HCT116 (cell line): ENCODE measurements at regions not wholly inside any gene's neighbourhood (a gene's known extent, or its start where the extent isn't known, plus 50 kb on each side); places are given as distances from the start of the nearest gene placed in this dataset.

Source experiments
- ATAC-seq: fragments of 200-7000 bp; cut with Tn5 transposase; 2 replicates; pipeline ENCODE4 v1.9.1; 2020; ENCODE audit warnings: mild to moderate bottlenecking, moderate library complexity
- BruUV-seq: library from RNA; stranded (reverse); fragments of 400-500 nt; replicated peaks from 2 replicates; lab custom pipeline; 2021; lab: Mats Ljungman, UMichigan
- CTCF ChIA-PET: fragments of 300-600 bp; sonication (Branson Sonifier 250); formaldehyde crosslinking; loops from one replicate; lab custom pipeline; 2021; ENCODE audit warnings: antibody characterized with exemption; lab: Charles Lee
- POLR2A ChIA-PET: fragments of 300-600, 350-600 bp; sonication (Branson Sonifier 250); formaldehyde crosslinking; loops from one replicate; lab custom pipeline; 2021; ENCODE audit warnings: antibody characterized with exemption; lab: Charles Lee
- RAD21 ChIA-PET, 2 experiments: fragments of 300-600 bp; sonication (Branson Sonifier 250); formaldehyde crosslinking; loops; one replicate each; lab custom pipeline; 2023; ENCODE audit warnings: low total read pairs in 2 of 2; ENCODE audit not compliant: uncharacterized antibody in 2 of 2, unreplicated experiment in 2 of 2, low non-redundant PET in 1 of 2; lab: Charles Lee
- DNase-seq: peaks from one replicate; pipeline ENCODE4 v3.0.0-alpha.2; 2010; ENCODE audit warnings: low read depth, low spot score
- H2AFZ ChIP-seq: fragments of 200-600 bp; shearing (Covaris generic), sonication (generic); 2 replicates; pipeline ENCODE4 v1.6.1; 2017; ENCODE audit warnings: low read depth, mixed run types, mixed read lengths, antibody characterized with exemption, low read length; ENCODE audit not compliant: poor library complexity, severe bottlenecking
- H3K27ac ChIP-seq: 2 replicates; pipeline ENCODE4 v1.5.1; 2012; ENCODE audit warnings: low read depth, low read length
- H3K27me3 ChIP-seq: fragments of 200-600 bp; sonication (generic); 2 replicates; pipeline ENCODE4 v1.6.1; 2016; ENCODE audit warnings: mixed run types, low read length, mixed read lengths; ENCODE audit not compliant: insufficient read depth
- H3K36me3 ChIP-seq, 2 experiments: fragments of 200-500 bp in 1 of 2; fragments of 200-600 bp in 1 of 2; sonication (Bioruptor generic) in 1 of 2; sonication (generic) in 1 of 2; 2 replicates each; pipeline versions ENCODE4 v1.5.1 to v1.6.1; 2014 to 2016; ENCODE audit warnings: low read length in 2 of 2, inconsistent platforms in 1 of 2, mixed read lengths in 1 of 2, mixed run types in 1 of 2; ENCODE audit not compliant: insufficient read depth in 2 of 2, control insufficient read depth in 1 of 2
- H3K4me1 ChIP-seq, 2 experiments: fragments of 200-600 bp in 1 of 2; sonication (generic) in 1 of 2; 2 replicates each; pipeline versions ENCODE4 v1.5.1 to v1.6.1; 2012 to 2017; ENCODE audit warnings: low read length in 2 of 2, inconsistent platforms in 1 of 2, mild to moderate bottlenecking in 1 of 2, mixed read lengths in 1 of 2, mixed run types in 1 of 2, moderate library complexity in 1 of 2; ENCODE audit not compliant: insufficient read depth in 2 of 2, control insufficient read depth in 1 of 2
- H3K4me2 ChIP-seq: fragments of 200-600 bp; sonication (generic); 2 replicates; pipeline ENCODE4 v1.6.1; 2017; ENCODE audit warnings: mixed run types, low read length, mixed read lengths
- H3K4me3 ChIP-seq, 2 experiments: fragments of 200-600 bp in 1 of 2; sonication (generic) in 1 of 2; replicated peaks in 1 of 2; 2 replicates each; pipeline ENCODE4 v1.5.1; 2011 to 2016; ENCODE audit warnings: low read length in 2 of 2, control low read depth in 1 of 2, low read depth in 1 of 2, mild to moderate bottlenecking in 1 of 2, mixed read lengths in 1 of 2, mixed run types in 1 of 2
- H3K79me2 ChIP-seq: fragments of 200-600 bp; sonication (generic); 2 replicates; pipeline ENCODE4 v1.6.1; 2017; ENCODE audit warnings: mild to moderate bottlenecking, mixed run types, low read length, moderate library complexity, mixed read lengths; ENCODE audit not compliant: insufficient read depth
- H3K9ac ChIP-seq: fragments of 200-600 bp; sonication (generic); 2 replicates; pipeline ENCODE4 v1.6.1; 2016; ENCODE audit warnings: low read length, mixed read lengths
- H3K9me2 ChIP-seq: fragments of 200-600 bp; sonication (generic), shearing (Covaris generic); 2 replicates; pipeline ENCODE4 v1.6.1; 2017; ENCODE audit warnings: mixed run types, mild to moderate bottlenecking, moderate library complexity; ENCODE audit not compliant: insufficient read depth
- H3K9me3 ChIP-seq, 2 experiments: fragments of 200-500 bp in 1 of 2; fragments of 200-600 bp in 1 of 2; sonication (Bioruptor generic) in 1 of 2; sonication (generic) in 1 of 2; 2 replicates each; pipeline ENCODE4 v1.6.1; 2014 to 2017; ENCODE audit warnings: low read length in 2 of 2, mixed read lengths in 2 of 2, inconsistent platforms in 1 of 2, low read depth in 1 of 2, mild to moderate bottlenecking in 1 of 2, mixed run types in 1 of 2, moderate library complexity in 1 of 2; ENCODE audit not compliant: control insufficient read depth in 1 of 2, insufficient read depth in 1 of 2
- H4K20me1 ChIP-seq: fragments of 200-600 bp; sonication (generic), shearing (Covaris generic); 2 replicates; pipeline ENCODE4 v1.6.1; 2017; ENCODE audit warnings: mixed run types, mild to moderate bottlenecking, moderate library complexity; ENCODE audit not compliant: insufficient read depth
- CBX3 ChIP-seq: IDR thresholded peaks from 2 replicates; pipeline ENCODE4 v1.6.1; 2012; ENCODE audit warnings: low read depth
- CEBPB ChIP-seq: IDR thresholded peaks from 2 replicates; pipeline ENCODE4 v1.6.1; 2012; ENCODE audit warnings: low read depth
- EGR1 ChIP-seq: IDR thresholded peaks from 2 replicates; pipeline ENCODE4 v1.6.1; 2012; ENCODE audit warnings: low read depth
- ELF1 ChIP-seq: IDR thresholded peaks from 2 replicates; pipeline ENCODE4 v1.6.1; 2012; ENCODE audit warnings: low read depth, borderline replicate concordance
- EZH2 ChIP-seq: fragments of 200-600 bp; sonication (generic); IDR thresholded peaks from 2 replicates; pipeline ENCODE4 v1.6.1; 2017; ENCODE audit warnings: antibody characterized with exemption, mixed run types
- EZH2phosphoT487 ChIP-seq: fragments of 200-600 bp; IDR thresholded peaks from 2 replicates; pipeline ENCODE4 v1.6.1; 2018; ENCODE audit warnings: antibody characterized with exemption, borderline replicate concordance
- JUND ChIP-seq: IDR thresholded peaks from 2 replicates; pipeline ENCODE4 v1.6.1; 2012
- POLR2A ChIP-seq: IDR thresholded peaks from 2 replicates; pipeline ENCODE4 v1.7.0; 2011; ENCODE audit warnings: borderline replicate concordance; ENCODE audit not compliant: insufficient read depth, insufficient read length; ENCODE audit errors: extremely low read depth
- POLR2AphosphoS5 ChIP-seq: IDR thresholded peaks from 2 replicates; pipeline ENCODE4 v1.6.1; 2011; ENCODE audit warnings: mild to moderate bottlenecking, low read depth, low read length, moderate library complexity
- RAD21 ChIP-seq: IDR thresholded peaks from 2 replicates; pipeline ENCODE4 v1.6.1; 2012; ENCODE audit warnings: low read depth, mild to moderate bottlenecking
- SIN3A ChIP-seq: IDR thresholded peaks from 2 replicates; pipeline ENCODE4 v1.6.1; 2012; ENCODE audit warnings: low read depth
- SRF ChIP-seq: IDR thresholded peaks from 2 replicates; pipeline ENCODE4 v1.6.1; 2012; ENCODE audit warnings: low read depth
- TCF7L2 ChIP-seq: IDR thresholded peaks from 2 replicates; pipeline ENCODE4 v1.7.0; 2011; ENCODE audit warnings: borderline replicate concordance, inconsistent platforms; ENCODE audit not compliant: insufficient read depth, insufficient read length; ENCODE audit errors: extremely low read depth
- YY1 ChIP-seq: IDR thresholded peaks from 2 replicates; pipeline ENCODE4 v1.6.1; 2011; ENCODE audit warnings: low read length, low read depth, moderate library complexity, mild to moderate bottlenecking; ENCODE audit not compliant: insufficient replicate concordance; ENCODE audit errors: extremely low read depth
- ZFX ChIP-seq: fragments of 450-650 bp; IDR thresholded peaks from 2 replicates; pipeline ENCODE4 v1.6.1; 2017
- ZNF274 ChIP-seq: fragments of 200-500 bp; sonication (Bioruptor generic); IDR thresholded peaks from 2 replicates; pipeline ENCODE4 v1.6.1; 2014; ENCODE audit warnings: mild to moderate bottlenecking, low read depth, low read length, inconsistent platforms
- intact Hi-C: fragments of 100-400 bp; cut with micrococcal nuclease; formaldehyde crosslinking; loops from 2 replicates; pipeline ENCODE4 v1.10.0; 2022
- TF ChIP-seq, protein P1 (sequence below): IDR thresholded peaks from 2 replicates; pipeline ENCODE4 v1.6.1; 2012; ENCODE audit warnings: low read depth
- TF ChIP-seq, protein P2 (sequence below): IDR thresholded peaks from 2 replicates; pipeline ENCODE4 v1.6.1; 2011; ENCODE audit warnings: mild to moderate bottlenecking, low read length, moderate library complexity; ENCODE audit not compliant: insufficient replicate concordance; ENCODE audit errors: extremely low read depth

DNA sequence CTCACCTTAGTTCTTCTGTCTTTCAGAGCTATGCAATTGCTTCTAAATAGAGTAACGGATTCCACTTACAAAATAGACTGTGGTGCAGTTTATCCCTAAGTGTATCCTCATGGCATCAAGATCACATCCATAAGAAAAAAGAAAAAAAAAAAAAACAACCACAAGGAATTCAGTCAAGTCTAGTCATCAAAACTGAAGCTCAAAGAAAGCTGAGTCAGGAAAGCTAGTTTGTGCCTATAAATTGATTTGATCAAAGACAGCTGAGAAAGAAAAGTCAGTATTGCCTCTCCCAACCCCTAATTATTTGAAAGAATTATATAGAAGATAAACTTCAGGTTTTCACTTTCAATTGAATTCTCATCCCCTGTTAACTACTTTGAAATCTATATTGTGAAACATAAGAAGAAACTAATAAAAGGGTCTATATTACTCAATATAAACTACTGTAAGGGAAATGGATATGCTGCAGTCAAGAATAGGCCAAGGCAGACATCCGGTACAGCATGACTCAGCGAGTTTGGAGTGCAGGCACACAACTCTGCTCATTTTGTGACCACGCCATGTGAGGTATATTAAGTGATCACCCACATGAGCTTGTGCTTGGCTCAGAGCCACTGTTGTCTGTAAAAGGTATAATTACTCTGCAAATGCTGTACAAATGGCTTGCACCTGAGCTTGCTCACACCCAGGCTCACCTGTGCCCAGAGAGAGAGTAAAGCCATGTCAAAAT is 568.1 kb upstream of the CRIM1 start:
- ATAC-seq = no peak

DNA sequence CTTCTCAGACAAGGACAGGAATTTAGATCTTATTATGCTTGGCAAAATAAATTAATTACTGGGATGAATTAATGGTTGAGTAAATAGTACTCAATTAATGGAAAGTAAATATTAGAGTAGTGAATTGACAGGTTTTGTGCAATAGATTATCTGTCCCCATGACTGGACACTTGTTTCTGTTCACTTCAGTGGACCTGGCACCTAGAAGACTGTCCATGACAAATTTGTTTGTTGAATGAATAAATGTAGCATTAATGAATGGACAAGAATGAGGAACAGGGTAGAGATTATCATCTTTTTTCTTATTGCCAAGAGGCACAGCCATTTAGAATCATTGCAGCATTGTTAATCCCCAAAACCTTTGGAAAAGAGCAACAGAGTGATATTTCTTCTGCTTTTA is 570.0 kb upstream of the CRIM1 start:
- ATAC-seq = no peak
- POLR2A ChIA-PET = no interaction called here
- no peak for DNase-seq
- H3K9me3 ChIP-seq = no peaks in the 10 kb centered on the region
- RAD21 ChIA-PET = no interaction called here
- H3K4me1 ChIP-seq = no peaks in the 10 kb centered on the region
- no peaks in the 10 kb centered on the region for H4K20me1 ChIP-seq
- H3K4me2 ChIP-seq = no peak overlapping the region
- no peaks in the 10 kb centered on the region for H3K79me2 ChIP-seq
- no peak overlapping the region for H3K4me3 ChIP-seq
- intact Hi-C loops = no loop called here
- no peaks in the 10 kb centered on the region for H3K9me2 ChIP-seq
- H3K27ac ChIP-seq = no peak overlapping the region
- H3K9ac ChIP-seq = no peak overlapping the region
- CTCF ChIA-PET = no interaction called here
- no peak overlapping the region for H2AFZ ChIP-seq
- no peaks in the 10 kb centered on the region for H3K36me3 ChIP-seq
- BruUV-seq = no TSS peak
- no peaks in the 10 kb centered on the region for H3K27me3 ChIP-seq
- TF ChIP-seq CBX3 (no peak), EZH2 (no peak), ZNF274 (no peak), JUND (no peak), POLR2A (no peak), EGR1 (no peak), YY1 (no peak), EZH2phosphoT487 (no peak), ELF1 (no peak), CEBPB (no peak), SIN3A (no peak), ZFX (no peak)
- TF ChIP-seq, protein P1, sequence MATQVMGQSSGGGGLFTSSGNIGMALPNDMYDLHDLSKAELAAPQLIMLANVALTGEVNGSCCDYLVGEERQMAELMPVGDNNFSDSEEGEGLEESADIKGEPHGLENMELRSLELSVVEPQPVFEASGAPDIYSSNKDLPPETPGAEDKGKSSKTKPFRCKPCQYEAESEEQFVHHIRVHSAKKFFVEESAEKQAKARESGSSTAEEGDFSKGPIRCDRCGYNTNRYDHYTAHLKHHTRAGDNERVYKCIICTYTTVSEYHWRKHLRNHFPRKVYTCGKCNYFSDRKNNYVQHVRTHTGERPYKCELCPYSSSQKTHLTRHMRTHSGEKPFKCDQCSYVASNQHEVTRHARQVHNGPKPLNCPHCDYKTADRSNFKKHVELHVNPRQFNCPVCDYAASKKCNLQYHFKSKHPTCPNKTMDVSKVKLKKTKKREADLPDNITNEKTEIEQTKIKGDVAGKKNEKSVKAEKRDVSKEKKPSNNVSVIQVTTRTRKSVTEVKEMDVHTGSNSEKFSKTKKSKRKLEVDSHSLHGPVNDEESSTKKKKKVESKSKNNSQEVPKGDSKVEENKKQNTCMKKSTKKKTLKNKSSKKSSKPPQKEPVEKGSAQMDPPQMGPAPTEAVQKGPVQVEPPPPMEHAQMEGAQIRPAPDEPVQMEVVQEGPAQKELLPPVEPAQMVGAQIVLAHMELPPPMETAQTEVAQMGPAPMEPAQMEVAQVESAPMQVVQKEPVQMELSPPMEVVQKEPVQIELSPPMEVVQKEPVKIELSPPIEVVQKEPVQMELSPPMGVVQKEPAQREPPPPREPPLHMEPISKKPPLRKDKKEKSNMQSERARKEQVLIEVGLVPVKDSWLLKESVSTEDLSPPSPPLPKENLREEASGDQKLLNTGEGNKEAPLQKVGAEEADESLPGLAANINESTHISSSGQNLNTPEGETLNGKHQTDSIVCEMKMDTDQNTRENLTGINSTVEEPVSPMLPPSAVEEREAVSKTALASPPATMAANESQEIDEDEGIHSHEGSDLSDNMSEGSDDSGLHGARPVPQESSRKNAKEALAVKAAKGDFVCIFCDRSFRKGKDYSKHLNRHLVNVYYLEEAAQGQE = no peak
- TF ChIP-seq, protein P2, sequence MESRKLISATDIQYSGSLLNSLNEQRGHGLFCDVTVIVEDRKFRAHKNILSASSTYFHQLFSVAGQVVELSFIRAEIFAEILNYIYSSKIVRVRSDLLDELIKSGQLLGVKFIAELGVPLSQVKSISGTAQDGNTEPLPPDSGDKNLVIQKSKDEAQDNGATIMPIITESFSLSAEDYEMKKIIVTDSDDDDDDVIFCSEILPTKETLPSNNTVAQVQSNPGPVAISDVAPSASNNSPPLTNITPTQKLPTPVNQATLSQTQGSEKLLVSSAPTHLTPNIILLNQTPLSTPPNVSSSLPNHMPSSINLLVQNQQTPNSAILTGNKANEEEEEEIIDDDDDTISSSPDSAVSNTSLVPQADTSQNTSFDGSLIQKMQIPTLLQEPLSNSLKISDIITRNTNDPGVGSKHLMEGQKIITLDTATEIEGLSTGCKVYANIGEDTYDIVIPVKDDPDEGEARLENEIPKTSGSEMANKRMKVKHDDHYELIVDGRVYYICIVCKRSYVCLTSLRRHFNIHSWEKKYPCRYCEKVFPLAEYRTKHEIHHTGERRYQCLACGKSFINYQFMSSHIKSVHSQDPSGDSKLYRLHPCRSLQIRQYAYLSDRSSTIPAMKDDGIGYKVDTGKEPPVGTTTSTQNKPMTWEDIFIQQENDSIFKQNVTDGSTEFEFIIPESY = no peak

More for the DNA sequence above, 568.1 kb upstream of the CRIM1 start:
- Histone ChIP-seq H3K4me3 (no peak overlapping the region), H3K4me2 (no peak overlapping the region), H3K9me3 (no peaks in the 10 kb centered on the region; a peak in 1 of 4 replicates), H3K27ac (no peak overlapping the region), H3K9ac (no peak overlapping the region), H3K9me2 (no peaks in the 10 kb centered on the region), H3K79me2 (no peaks in the 10 kb centered on the region), H3K27me3 (no peaks in the 10 kb centered on the region), H3K4me1 (no peaks in the 10 kb centered on the region), H2AFZ (no peak overlapping the region), H3K36me3 (no peaks in the 10 kb centered on the region), H4K20me1 (no peaks in the 10 kb centered on the region)
- DNase-seq = no peak
- CTCF ChIA-PET = no interaction called here
- TF ChIP-seq RAD21 = no peak
- TF ChIP-seq CBX3 = no peak
- TF ChIP-seq POLR2AphosphoS5 = no peak
- TF ChIP-seq SRF = no peak
- TF ChIP-seq EZH2phosphoT487 = no peak
- TF ChIP-seq TCF7L2 = no peak
- intact Hi-C loops = no loop called here
- RAD21 ChIA-PET = no interaction called here
- POLR2A ChIA-PET = no interaction called here
- BruUV-seq = no TSS peak
